Memory B cell (primary cell): ENCODE measurements at regions not wholly inside any gene's neighbourhood (a gene's known extent, or its start where the extent isn't known, plus 50 kb on each side); places are given as distances from the start of the nearest gene placed in this dataset.

Experiments
- ATAC-seq: fragments of 150-1000 bp; cut with Tn5 transposase; 2 replicates; pipeline ENCODE4 v1.10.0; 2021; ENCODE audit warnings: low read depth, mild to moderate bottlenecking, moderate library complexity
- DNase-seq, 2 donors: peaks; one replicate each; pipeline ENCODE4 v3.0.0; 2022; ENCODE audit warnings: low spot score in 2 of 2
- H3K27ac Mint-ChIP-seq: one replicate; pipeline ENCODE4 v1.8.0; 2022; ENCODE audit warnings: mild to moderate bottlenecking, moderate library complexity, mixed read lengths
- H3K27me3 Mint-ChIP-seq: one replicate; pipeline ENCODE4 v1.8.0; 2022; ENCODE audit warnings: mixed read lengths
- H3K36me3 Mint-ChIP-seq: one replicate; pipeline ENCODE4 v1.8.0; 2022; ENCODE audit warnings: mild to moderate bottlenecking, mixed read lengths
- H3K4me1 Mint-ChIP-seq: one replicate; pipeline ENCODE4 v1.8.0; 2022; ENCODE audit warnings: mixed read lengths
- H3K4me3 Mint-ChIP-seq: one replicate; pipeline ENCODE4 v1.8.0; 2022; ENCODE audit warnings: mild to moderate bottlenecking, moderate library complexity, mixed read lengths
- H3K9me3 Mint-ChIP-seq: one replicate; pipeline ENCODE4 v1.8.0; 2022; ENCODE audit warnings: mixed read lengths

GRCh38 chr10:117725993-117726392, 183.4 kb downstream of the EMX2 start:
- ATAC-seq, result no peak
- Mint-ChIP-seq H3K9me3 (peaks cover 3% of the 10 kb centered on the region), H3K27ac (no peak overlapping the region), H3K4me3 (no peak overlapping the region), H3K4me1 (no peaks in the 10 kb centered on the region), H3K36me3 (no peaks in the 10 kb centered on the region), H3K27me3 (peaks cover 13% of the 10 kb centered on the region)
- no peak for DNase-seq

GRCh38 chr10:117726596-117727295, 184.2 kb downstream of the EMX2 start:
- Mint-ChIP-seq H3K9me3 (peaks cover 3% of the 10 kb centered on the region), H3K4me1 (no peaks in the 10 kb centered on the region), H3K27ac (no peak overlapping the region), H3K36me3 (no peaks in the 10 kb centered on the region), H3K27me3 (peaks cover 14% of the 10 kb centered on the region), H3K4me3 (no peak overlapping the region)
- ATAC-seq (no peak), DNase-seq (no peak)

GRCh38 chr10:117727421-117727820, 184.9 kb downstream of the EMX2 start:
- H3K4me1 Mint-ChIP-seq, result no peaks in the 10 kb centered on the region
- H3K36me3 Mint-ChIP-seq, result no peaks in the 10 kb centered on the region
- no peak for DNase-seq
- no peak for ATAC-seq
- peaks cover 3% of the 10 kb centered on the region for H3K9me3 Mint-ChIP-seq
- H3K27ac Mint-ChIP-seq, result no peak overlapping the region
- H3K4me3 Mint-ChIP-seq, result no peak overlapping the region
- H3K27me3 Mint-ChIP-seq, result peaks cover 15% of the 10 kb centered on the region

- H3K27me3 Mint-ChIP-seq, result peaks cover 15% of the 10 kb centered on the region
- ATAC-seq (no peak), DNase-seq (no peak)
- H3K36me3 Mint-ChIP-seq, result no peaks in the 10 kb centered on the region
- no peaks in the 10 kb centered on the region for H3K4me1 Mint-ChIP-seq
- H3K9me3 Mint-ChIP-seq, result peaks cover 3% of the 10 kb centered on the region
- H3K4me3 Mint-ChIP-seq, result no peak overlapping the region
- no peak overlapping the region for H3K27ac Mint-ChIP-seq
Observed at GRCh38 chr10:117728087-117728486, 185.5 kb downstream of the EMX2 start.

- ATAC-seq (no peak), DNase-seq (no peak)
- Mint-ChIP-seq H3K9me3 (peaks cover 3% of the 10 kb centered on the region), H3K4me3 (no peak overlapping the region), H3K27me3 (peaks cover 16% of the 10 kb centered on the region), H3K27ac (no peak overlapping the region), H3K36me3 (no peaks in the 10 kb centered on the region), H3K4me1 (no peaks in the 10 kb centered on the region)
Observed at GRCh38 chr10:117729156-117729555, 186.6 kb downstream of the EMX2 start.

GRCh38 chr10:117731121-117731791, 188.7 kb downstream of the EMX2 start:
- DNase-seq (no peak), ATAC-seq (no peak)
- Mint-ChIP-seq H3K4me1 (no peaks in the 10 kb centered on the region), H3K9me3 (peaks cover 3% of the 10 kb centered on the region), H3K36me3 (no peaks in the 10 kb centered on the region), H3K27ac (no peak overlapping the region), H3K27me3 (peaks cover 17% of the 10 kb centered on the region), H3K4me3 (no peak overlapping the region)

GRCh38 chr10:117734731-117735405, 192.3 kb downstream of the EMX2 start:
- Mint-ChIP-seq H3K27ac (no peak overlapping the region), H3K36me3 (no peaks in the 10 kb centered on the region), H3K9me3 (no peaks in the 10 kb centered on the region), H3K4me3 (no peak overlapping the region), H3K4me1 (no peaks in the 10 kb centered on the region), H3K27me3 (peaks cover 11% of the 10 kb centered on the region)
- ATAC-seq (no peak), DNase-seq (no peak)

- DNase-seq (no peak), ATAC-seq (no peak)
- Mint-ChIP-seq H3K4me1 (no peaks in the 10 kb centered on the region), H3K36me3 (no peaks in the 10 kb centered on the region), H3K9me3 (no peaks in the 10 kb centered on the region), H3K4me3 (no peak overlapping the region), H3K27me3 (peaks cover 8% of the 10 kb centered on the region), H3K27ac (no peak overlapping the region)
Observed at GRCh38 chr10:117736655-117737054, 194.1 kb downstream of the EMX2 start.

GRCh38 chr10:117740088-117740487, 197.5 kb downstream of the EMX2 start:
- Mint-ChIP-seq H3K9me3 (no peaks in the 10 kb centered on the region), H3K4me1 (no peaks in the 10 kb centered on the region), H3K4me3 (no peak overlapping the region), H3K27me3 (peaks cover 6% of the 10 kb centered on the region), H3K36me3 (no peaks in the 10 kb centered on the region), H3K27ac (no peak overlapping the region)
- ATAC-seq (no peak), DNase-seq (no peak)

- H3K36me3 Mint-ChIP-seq, result no peaks in the 10 kb centered on the region
- peaks cover 6% of the 10 kb centered on the region for H3K27me3 Mint-ChIP-seq
- no peak overlapping the region for H3K4me3 Mint-ChIP-seq
- H3K4me1 Mint-ChIP-seq, result no peaks in the 10 kb centered on the region
- no peak for ATAC-seq
- no peak for DNase-seq
- H3K9me3 Mint-ChIP-seq, result no peaks in the 10 kb centered on the region
- no peak overlapping the region for H3K27ac Mint-ChIP-seq
Observed at GRCh38 chr10:117740691-117741222, 198.2 kb downstream of the EMX2 start.

GRCh38 chr10:117741524-117741923, 199.0 kb downstream of the EMX2 start:
- Mint-ChIP-seq H3K4me1 (no peaks in the 10 kb centered on the region), H3K27me3 (peaks cover 3% of the 10 kb centered on the region), H3K36me3 (no peaks in the 10 kb centered on the region), H3K27ac (no peak overlapping the region), H3K4me3 (no peak overlapping the region), H3K9me3 (no peaks in the 10 kb centered on the region)
- ATAC-seq, result no peak
- no peak for DNase-seq

GRCh38 chr10:117743509-117743908, 201.0 kb downstream of the EMX2 start:
- Mint-ChIP-seq H3K27me3 (peaks cover 1% of the 10 kb centered on the region), H3K9me3 (no peaks in the 10 kb centered on the region), H3K4me1 (no peaks in the 10 kb centered on the region), H3K4me3 (no peak overlapping the region), H3K27ac (no peak overlapping the region), H3K36me3 (no peaks in the 10 kb centered on the region)
- DNase-seq (no peak), ATAC-seq (no peak)

GRCh38 chr10:117745301-117745700, 202.8 kb downstream of the EMX2 start:
- ATAC-seq (no peak), DNase-seq (no peak)
- Mint-ChIP-seq H3K27ac (no peak overlapping the region), H3K4me3 (no peak overlapping the region), H3K27me3 (peaks cover 1% of the 10 kb centered on the region), H3K4me1 (no peaks in the 10 kb centered on the region), H3K36me3 (no peaks in the 10 kb centered on the region), H3K9me3 (no peaks in the 10 kb centered on the region)
